ENCODE measurements at regions not wholly inside any gene's neighbourhood (a gene's known extent, or its start where the extent isn't known, plus 50 kb on each side); places are given as distances from the start of the nearest gene placed in this dataset.

- no peak overlapping the region for H3K4me2 ChIP-seq (replicated peaks; ENCODE audit: extremely low read depth, low read length, poor library complexity, severe bottlenecking)
- Mint-ChIP-seq H3K27ac (no peak overlapping the region), H3K9me3 (peaks cover 0 to 6% (median 3%) of the 10 kb centered on the region in 7 donors), H3K4me1 (no peaks in the 10 kb centered on the region), H3K27me3 (ENCODE audit: low read depth in 3 of 3) (no peaks in the 10 kb centered on the region), H3K36me3 (no peaks in the 10 kb centered on the region), H3K4me3 (no peak overlapping the region)
- H3K4me3 ChIP-seq (replicated peaks in 1 of 3; ENCODE audit: low read depth in 2 of 3, low read length in 3 of 3) = no peak overlapping the region
- no peaks in the 10 kb centered on the region for H3K36me3 ChIP-seq (replicated peaks in 1 of 2; ENCODE audit: control insufficient read depth in 1 of 2, insufficient read depth in 2 of 2, low read length in 2 of 2)
- intact Hi-C loops (cut with micrococcal nuclease) = no loop called here
- H3K27ac ChIP-seq (ENCODE audit: low read depth in 1 of 2, low read length in 2 of 2) = no peak overlapping the region
- H3K27me3 ChIP-seq (ENCODE audit: control insufficient read depth in 2 of 2, insufficient read depth in 2 of 2, low read length in 2 of 2) = no peaks in the 10 kb centered on the region
- no peak for DNase-seq
- H3K79me2 ChIP-seq (ENCODE audit: insufficient read depth, low read length) = no peaks in the 10 kb centered on the region
- H4K20me1 ChIP-seq (ENCODE audit: insufficient read depth, low read length) = no peaks in the 10 kb centered on the region
- no peaks in the 10 kb centered on the region for H3K4me1 ChIP-seq (ENCODE audit: control insufficient read depth in 1 of 2, insufficient read depth in 2 of 2, low read length in 2 of 2)
- WGBS (ENCODE audit: insufficient coverage) = no CpG with 5 or more reads among the region's 2 CpGs
- no peak overlapping the region for H3K9ac ChIP-seq (ENCODE audit: insufficient read depth, low read length, poor library complexity, severe bottlenecking)
- H2AFZ ChIP-seq (ENCODE audit: insufficient read depth, low read depth, low read length, poor library complexity, severe bottlenecking) = no peak overlapping the region
- peaks cover 0 to 3% of the 10 kb centered on the region in 2 donors for H3K9me3 ChIP-seq (replicated peaks in 1 of 2; ENCODE audit: control insufficient read depth in 1 of 2, insufficient read depth in 1 of 2, low read length in 2 of 2)
- TF ChIP-seq CTCF (IDR thresholded peaks at IDR 0.05) = no peak
These were observed 852.7 kb upstream of the PHF14 start for GRCh38 chr7:10120936-10121335.

GRCh38 chr7:10121631-10122030, 852.0 kb upstream of the PHF14 start:
- Mint-ChIP-seq H3K4me3 (no peak overlapping the region), H3K27me3 (ENCODE audit: low read depth in 3 of 3) (no peaks in the 10 kb centered on the region), H3K36me3 (no peaks in the 10 kb centered on the region), H3K4me1 (no peaks in the 10 kb centered on the region), H3K27ac (no peak overlapping the region), H3K9me3 (peaks cover 0 to 6% (median 3%) of the 10 kb centered on the region in 7 donors)
- intact Hi-C loops (cut with micrococcal nuclease) = no loop called here
- no peak overlapping the region for H3K4me3 ChIP-seq (replicated peaks in 1 of 3; ENCODE audit: low read depth in 2 of 3, low read length in 3 of 3)
- peaks cover 0 to 3% of the 10 kb centered on the region in 2 donors for H3K9me3 ChIP-seq (replicated peaks in 1 of 2; ENCODE audit: control insufficient read depth in 1 of 2, insufficient read depth in 1 of 2, low read length in 2 of 2)
- H4K20me1 ChIP-seq (ENCODE audit: insufficient read depth, low read length) = no peaks in the 10 kb centered on the region
- no peaks in the 10 kb centered on the region for H3K36me3 ChIP-seq (replicated peaks in 1 of 2; ENCODE audit: control insufficient read depth in 1 of 2, insufficient read depth in 2 of 2, low read length in 2 of 2)
- no peaks in the 10 kb centered on the region for H3K27me3 ChIP-seq (ENCODE audit: control insufficient read depth in 2 of 2, insufficient read depth in 2 of 2, low read length in 2 of 2)
- no peak overlapping the region for H3K4me2 ChIP-seq (replicated peaks; ENCODE audit: extremely low read depth, low read length, poor library complexity, severe bottlenecking)
- no peaks in the 10 kb centered on the region for H3K4me1 ChIP-seq (ENCODE audit: control insufficient read depth in 1 of 2, insufficient read depth in 2 of 2, low read length in 2 of 2)
- H3K27ac ChIP-seq (ENCODE audit: low read depth in 1 of 2, low read length in 2 of 2) = no peak overlapping the region
- no peak for DNase-seq
- TF ChIP-seq CTCF (IDR thresholded peaks at IDR 0.05) = no peak
- H3K79me2 ChIP-seq (ENCODE audit: insufficient read depth, low read length) = no peaks in the 10 kb centered on the region
- WGBS (ENCODE audit: insufficient coverage) = 86% methylated on average over 1 of the region's 2 CpGs
- no peak overlapping the region for H2AFZ ChIP-seq (ENCODE audit: insufficient read depth, low read depth, low read length, poor library complexity, severe bottlenecking)
- no peak overlapping the region for H3K9ac ChIP-seq (ENCODE audit: insufficient read depth, low read length, poor library complexity, severe bottlenecking)
